ENCODE measurements at regions not wholly inside any gene's neighbourhood (a gene's known extent, or its start where the extent isn't known, plus 50 kb on each side); places are given as distances from the start of the nearest gene placed in this dataset.

DNA sequence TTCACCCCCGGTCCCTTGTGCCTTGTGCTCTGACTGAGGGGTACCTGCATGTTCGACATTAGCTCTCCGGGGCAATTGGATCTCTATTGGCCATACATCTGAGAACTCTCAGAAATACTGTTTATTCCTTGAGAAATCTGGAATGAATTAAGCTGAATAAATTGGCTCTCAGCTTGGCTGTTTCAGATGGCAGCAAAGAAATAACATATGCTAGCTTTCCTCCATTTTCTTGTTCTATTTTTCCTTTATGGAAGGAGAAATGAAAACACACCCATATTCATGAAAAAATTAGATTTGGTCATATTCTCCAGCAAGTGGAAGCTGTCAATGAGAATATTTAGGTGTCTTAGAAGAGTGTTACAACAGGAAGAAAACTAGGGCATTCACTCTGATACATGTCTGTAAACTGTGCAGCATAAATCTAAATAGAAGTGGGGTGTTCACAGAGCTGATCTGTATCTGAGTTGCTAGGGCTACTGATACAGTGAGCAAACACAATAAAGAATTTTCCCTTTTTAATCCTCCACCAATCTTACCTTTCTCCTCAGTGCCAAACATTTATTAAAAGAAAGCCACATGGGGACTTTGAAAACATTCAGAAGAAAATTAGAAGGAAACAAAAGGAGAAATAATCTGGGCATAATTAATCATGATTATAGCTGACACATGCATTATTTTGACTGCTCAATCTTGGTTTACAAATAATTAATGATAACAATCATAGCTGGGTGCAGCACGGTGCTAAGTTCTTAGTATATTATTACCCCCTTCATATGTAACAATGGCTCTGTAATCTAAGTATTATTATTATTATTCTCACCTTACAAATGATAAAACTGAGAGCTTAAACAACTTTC, 671.9 kb upstream of the USP24 start:
- TF ChIP-seq EP300 (IDR thresholded peaks at IDR 0.05; ENCODE audit: borderline replicate concordance) (no peak), TCF12 (IDR thresholded peaks at IDR 0.05; ENCODE audit: low read depth) (no peak)

DNA sequence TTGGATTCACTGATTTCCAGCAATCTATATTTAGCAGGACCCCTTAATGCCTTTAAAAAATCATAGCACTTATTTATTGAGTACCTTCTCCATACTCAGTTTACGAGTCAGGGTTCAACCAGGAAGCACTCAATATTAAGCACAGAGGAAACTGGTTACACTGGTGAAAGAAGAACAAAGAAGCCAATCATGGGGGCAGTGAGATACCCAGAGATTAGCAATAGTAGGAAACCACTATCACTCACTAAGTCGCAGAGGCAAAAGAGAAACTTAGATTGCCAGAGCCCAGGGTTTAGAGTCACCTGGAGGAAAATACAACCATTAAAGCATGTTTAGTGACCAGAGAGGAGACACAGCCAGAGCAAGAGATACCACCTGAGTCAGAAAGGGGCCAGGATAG, 670.5 kb upstream of the USP24 start:
- no peak for TF ChIP-seq EGR1 (IDR thresholded peaks at IDR 0.05)
- TF ChIP-seq CEBPB (IDR thresholded peaks at IDR 0.05): no peak
- TF ChIP-seq TCF12 (IDR thresholded peaks at IDR 0.05; ENCODE audit: low read depth): no peak
- TF ChIP-seq RAD21 (IDR thresholded peaks at IDR 0.05; ENCODE audit: low read depth): no peak
- TF ChIP-seq YY1 (IDR thresholded peaks at IDR 0.05; ENCODE audit: low read depth): no peak
- TF ChIP-seq, protein P1, sequence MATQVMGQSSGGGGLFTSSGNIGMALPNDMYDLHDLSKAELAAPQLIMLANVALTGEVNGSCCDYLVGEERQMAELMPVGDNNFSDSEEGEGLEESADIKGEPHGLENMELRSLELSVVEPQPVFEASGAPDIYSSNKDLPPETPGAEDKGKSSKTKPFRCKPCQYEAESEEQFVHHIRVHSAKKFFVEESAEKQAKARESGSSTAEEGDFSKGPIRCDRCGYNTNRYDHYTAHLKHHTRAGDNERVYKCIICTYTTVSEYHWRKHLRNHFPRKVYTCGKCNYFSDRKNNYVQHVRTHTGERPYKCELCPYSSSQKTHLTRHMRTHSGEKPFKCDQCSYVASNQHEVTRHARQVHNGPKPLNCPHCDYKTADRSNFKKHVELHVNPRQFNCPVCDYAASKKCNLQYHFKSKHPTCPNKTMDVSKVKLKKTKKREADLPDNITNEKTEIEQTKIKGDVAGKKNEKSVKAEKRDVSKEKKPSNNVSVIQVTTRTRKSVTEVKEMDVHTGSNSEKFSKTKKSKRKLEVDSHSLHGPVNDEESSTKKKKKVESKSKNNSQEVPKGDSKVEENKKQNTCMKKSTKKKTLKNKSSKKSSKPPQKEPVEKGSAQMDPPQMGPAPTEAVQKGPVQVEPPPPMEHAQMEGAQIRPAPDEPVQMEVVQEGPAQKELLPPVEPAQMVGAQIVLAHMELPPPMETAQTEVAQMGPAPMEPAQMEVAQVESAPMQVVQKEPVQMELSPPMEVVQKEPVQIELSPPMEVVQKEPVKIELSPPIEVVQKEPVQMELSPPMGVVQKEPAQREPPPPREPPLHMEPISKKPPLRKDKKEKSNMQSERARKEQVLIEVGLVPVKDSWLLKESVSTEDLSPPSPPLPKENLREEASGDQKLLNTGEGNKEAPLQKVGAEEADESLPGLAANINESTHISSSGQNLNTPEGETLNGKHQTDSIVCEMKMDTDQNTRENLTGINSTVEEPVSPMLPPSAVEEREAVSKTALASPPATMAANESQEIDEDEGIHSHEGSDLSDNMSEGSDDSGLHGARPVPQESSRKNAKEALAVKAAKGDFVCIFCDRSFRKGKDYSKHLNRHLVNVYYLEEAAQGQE (IDR thresholded peaks at IDR 0.05; ENCODE audit: low read depth): no peak
- TF ChIP-seq, protein P2, sequence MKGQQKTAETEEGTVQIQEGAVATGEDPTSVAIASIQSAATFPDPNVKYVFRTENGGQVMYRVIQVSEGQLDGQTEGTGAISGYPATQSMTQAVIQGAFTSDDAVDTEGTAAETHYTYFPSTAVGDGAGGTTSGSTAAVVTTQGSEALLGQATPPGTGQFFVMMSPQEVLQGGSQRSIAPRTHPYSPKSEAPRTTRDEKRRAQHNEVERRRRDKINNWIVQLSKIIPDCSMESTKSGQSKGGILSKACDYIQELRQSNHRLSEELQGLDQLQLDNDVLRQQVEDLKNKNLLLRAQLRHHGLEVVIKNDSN (IDR thresholded peaks at IDR 0.05): no peak
- TF ChIP-seq FOXM1 (IDR thresholded peaks at IDR 0.05; ENCODE audit: borderline replicate concordance, low read depth): no peak
- TF ChIP-seq NFIC (IDR thresholded peaks at IDR 0.05): no peak
- TF ChIP-seq TEAD4 (IDR thresholded peaks at IDR 0.05): no peak
- TF ChIP-seq TAF1 (IDR thresholded peaks at IDR 0.05; ENCODE audit: low read depth): no peak
- TF ChIP-seq ZBTB7A (IDR thresholded peaks at IDR 0.05; ENCODE audit: low read depth): no peak
- no peak for TF ChIP-seq EP300 (IDR thresholded peaks at IDR 0.05; ENCODE audit: borderline replicate concordance)
- TF ChIP-seq CREB1 (IDR thresholded peaks at IDR 0.05; ENCODE audit: low read depth): no peak
- TF ChIP-seq, protein P3, sequence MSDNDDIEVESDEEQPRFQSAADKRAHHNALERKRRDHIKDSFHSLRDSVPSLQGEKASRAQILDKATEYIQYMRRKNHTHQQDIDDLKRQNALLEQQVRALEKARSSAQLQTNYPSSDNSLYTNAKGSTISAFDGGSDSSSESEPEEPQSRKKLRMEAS (IDR thresholded peaks at IDR 0.05): no peak

DNA sequence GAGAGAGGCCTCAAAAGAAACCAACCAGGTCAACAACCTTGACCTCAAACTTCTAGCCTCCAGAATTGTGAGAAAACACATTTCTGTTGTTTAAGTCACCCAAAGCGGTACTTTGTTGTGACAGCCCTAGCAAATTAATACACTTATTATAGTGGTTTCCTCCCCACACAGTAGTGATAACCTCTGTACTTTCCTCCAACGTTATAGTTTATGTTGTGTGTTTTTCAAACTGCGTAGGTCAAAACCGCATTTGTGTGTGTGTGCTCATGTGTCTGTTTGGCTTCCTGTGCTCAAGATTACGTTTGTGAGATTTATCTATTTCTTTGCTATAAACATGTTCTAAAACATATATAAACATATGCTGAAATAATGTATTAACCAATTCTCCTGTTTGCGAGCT, 667.8 kb upstream of the USP24 start:
- TF ChIP-seq EP300 (IDR thresholded peaks at IDR 0.05; ENCODE audit: borderline replicate concordance) (no peak), EGR1 (IDR thresholded peaks at IDR 0.05) (no peak), ZBTB7A (IDR thresholded peaks at IDR 0.05; ENCODE audit: low read depth) (no peak), FOXM1 (IDR thresholded peaks at IDR 0.05; ENCODE audit: borderline replicate concordance, low read depth) (no peak), TEAD4 (IDR thresholded peaks at IDR 0.05) (no peak), YY1 (IDR thresholded peaks at IDR 0.05; ENCODE audit: low read depth) (no peak), CEBPB (IDR thresholded peaks at IDR 0.05) (no peak), RAD21 (IDR thresholded peaks at IDR 0.05; ENCODE audit: low read depth) (no peak)
- TF ChIP-seq, protein P3 (IDR thresholded peaks at IDR 0.05): no peak
- TF ChIP-seq, protein P1 (IDR thresholded peaks at IDR 0.05; ENCODE audit: low read depth): no peak
- TF ChIP-seq, protein P2 (IDR thresholded peaks at IDR 0.05): no peak

DNA sequence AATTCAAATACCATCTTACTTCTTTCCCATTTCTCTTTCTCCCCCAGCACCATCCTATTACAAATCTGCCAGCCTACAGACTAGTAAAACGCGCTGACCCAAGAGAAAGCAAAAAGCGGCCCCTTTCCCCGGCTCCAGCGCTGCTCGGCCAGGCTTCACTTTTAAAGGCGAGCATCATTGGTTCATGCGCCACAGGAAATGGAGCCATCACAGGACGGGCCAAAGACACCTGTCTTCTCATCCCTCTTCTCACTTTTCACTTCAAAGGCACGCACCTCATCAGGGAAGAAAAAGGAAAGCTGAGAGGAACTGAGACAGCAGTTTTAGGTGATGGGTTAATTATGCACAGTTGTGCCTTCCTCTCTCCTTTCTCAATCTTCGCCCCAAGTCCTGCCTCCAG, 664.2 kb upstream of the USP24 start:
- TF ChIP-seq TAF1 (IDR thresholded peaks at IDR 0.05; ENCODE audit: low read depth): no peak
- no peak for TF ChIP-seq CREB1 (IDR thresholded peaks at IDR 0.05; ENCODE audit: low read depth)
- TF ChIP-seq EP300 (IDR thresholded peaks at IDR 0.05; ENCODE audit: borderline replicate concordance): no peak
- no peak for TF ChIP-seq RAD21 (IDR thresholded peaks at IDR 0.05; ENCODE audit: low read depth)
- no peak for TF ChIP-seq YY1 (IDR thresholded peaks at IDR 0.05; ENCODE audit: low read depth)
- TF ChIP-seq TEAD4 (IDR thresholded peaks at IDR 0.05): no peak
- TF ChIP-seq, protein P2 (IDR thresholded peaks at IDR 0.05): no peak
- TF ChIP-seq CEBPB (IDR thresholded peaks at IDR 0.05): no peak
- no peak for TF ChIP-seq TCF12 (IDR thresholded peaks at IDR 0.05; ENCODE audit: low read depth)
- TF ChIP-seq, protein P1 (IDR thresholded peaks at IDR 0.05; ENCODE audit: low read depth): no peak
- no peak for TF ChIP-seq NFIC (IDR thresholded peaks at IDR 0.05)
- TF ChIP-seq ZBTB7A (IDR thresholded peaks at IDR 0.05; ENCODE audit: low read depth): no peak
- no peak for TF ChIP-seq FOXM1 (IDR thresholded peaks at IDR 0.05; ENCODE audit: borderline replicate concordance, low read depth)
- TF ChIP-seq, protein P3 (IDR thresholded peaks at IDR 0.05): no peak
- no peak for TF ChIP-seq EGR1 (IDR thresholded peaks at IDR 0.05)
